ENCODE measurements at regions not wholly inside any gene's neighbourhood (a gene's known extent, or its start where the extent isn't known, plus 50 kb on each side); places are given as distances from the start of the nearest gene placed in this dataset.

DNA sequence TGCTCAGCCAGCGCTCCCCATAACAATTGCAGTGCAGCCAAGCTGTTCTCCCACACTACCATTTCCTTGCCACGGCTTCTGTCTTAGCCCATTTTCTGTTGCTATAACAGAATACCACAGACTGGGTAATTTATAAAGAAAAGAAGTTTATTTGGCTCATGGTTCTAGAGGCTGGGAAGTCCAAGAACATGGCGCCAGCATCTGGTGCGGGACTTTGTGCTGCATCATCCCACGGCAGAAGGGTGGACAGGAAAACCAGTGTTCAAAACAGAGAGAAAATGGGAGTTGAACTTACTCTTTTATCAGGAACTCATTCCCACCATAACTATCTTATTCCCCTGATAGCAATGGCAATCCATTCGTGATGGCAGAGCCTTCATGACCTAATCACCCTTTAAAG, 104.6 kb downstream of the FHDC1 start:
- TF ChIP-seq, protein P1, sequence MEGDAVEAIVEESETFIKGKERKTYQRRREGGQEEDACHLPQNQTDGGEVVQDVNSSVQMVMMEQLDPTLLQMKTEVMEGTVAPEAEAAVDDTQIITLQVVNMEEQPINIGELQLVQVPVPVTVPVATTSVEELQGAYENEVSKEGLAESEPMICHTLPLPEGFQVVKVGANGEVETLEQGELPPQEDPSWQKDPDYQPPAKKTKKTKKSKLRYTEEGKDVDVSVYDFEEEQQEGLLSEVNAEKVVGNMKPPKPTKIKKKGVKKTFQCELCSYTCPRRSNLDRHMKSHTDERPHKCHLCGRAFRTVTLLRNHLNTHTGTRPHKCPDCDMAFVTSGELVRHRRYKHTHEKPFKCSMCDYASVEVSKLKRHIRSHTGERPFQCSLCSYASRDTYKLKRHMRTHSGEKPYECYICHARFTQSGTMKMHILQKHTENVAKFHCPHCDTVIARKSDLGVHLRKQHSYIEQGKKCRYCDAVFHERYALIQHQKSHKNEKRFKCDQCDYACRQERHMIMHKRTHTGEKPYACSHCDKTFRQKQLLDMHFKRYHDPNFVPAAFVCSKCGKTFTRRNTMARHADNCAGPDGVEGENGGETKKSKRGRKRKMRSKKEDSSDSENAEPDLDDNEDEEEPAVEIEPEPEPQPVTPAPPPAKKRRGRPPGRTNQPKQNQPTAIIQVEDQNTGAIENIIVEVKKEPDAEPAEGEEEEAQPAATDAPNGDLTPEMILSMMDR (IDR thresholded peaks at IDR 0.05), result no peak
- TF ChIP-seq POLR2A (IDR thresholded peaks at IDR 0.05), result no peak
